ENCODE measurements at regions not wholly inside any gene's neighbourhood (a gene's known extent, or its start where the extent isn't known, plus 50 kb on each side); places are given as distances from the start of the nearest gene placed in this dataset.

- TF ChIP-seq CTCF (IDR thresholded peaks at IDR 0.05; ENCODE audit: insufficient read depth, low read depth, low read length, missing control alignments): no peak
- no peak overlapping the region for H3K4me3 ChIP-seq (ENCODE audit: low read length)
- DNase-seq (ENCODE audit: low read depth): no peak
These were observed 345.7 kb upstream of the SPANXN4 start for GRCh38 chrX:142680038-142680437.

- DNase-seq (ENCODE audit: low read depth): no peak
- no peak for TF ChIP-seq CTCF (IDR thresholded peaks at IDR 0.05; ENCODE audit: insufficient read depth, low read depth, low read length, missing control alignments)
- no peak overlapping the region for H3K4me3 ChIP-seq (ENCODE audit: low read length)
These were observed 354.7 kb upstream of the SPANXN4 start for GRCh38 chrX:142671036-142671435.

GRCh38 chrX:142663330-142664095 is 362.2 kb upstream of the SPANXN4 start:
- no peak for TF ChIP-seq CTCF (IDR thresholded peaks at IDR 0.05; ENCODE audit: insufficient read depth, low read depth, low read length, missing control alignments)
- no peak overlapping the region for H3K4me3 ChIP-seq (ENCODE audit: low read length)
- no peak for DNase-seq (ENCODE audit: low read depth)

GRCh38 chrX:142661696-142662095 is 364.0 kb upstream of the SPANXN4 start:
- H3K4me3 ChIP-seq (ENCODE audit: low read length): no peak overlapping the region
- TF ChIP-seq CTCF (IDR thresholded peaks at IDR 0.05; ENCODE audit: insufficient read depth, low read depth, low read length, missing control alignments): no peak
- no peak for DNase-seq (ENCODE audit: low read depth)

- DNase-seq (ENCODE audit: low read depth): no peak
- TF ChIP-seq CTCF (IDR thresholded peaks at IDR 0.05; ENCODE audit: insufficient read depth, low read depth, low read length, missing control alignments): no peak
- no peak overlapping the region for H3K4me3 ChIP-seq (ENCODE audit: low read length)
These were observed 370.2 kb upstream of the SPANXN4 start for GRCh38 chrX:142655507-142655906.

GRCh38 chrX:142637206-142637605 is 388.5 kb upstream of the SPANXN4 start:
- H3K4me3 ChIP-seq (ENCODE audit: low read length): no peak overlapping the region
- no peak for DNase-seq (ENCODE audit: low read depth)
- TF ChIP-seq CTCF (IDR thresholded peaks at IDR 0.05; ENCODE audit: insufficient read depth, low read depth, low read length, missing control alignments): no peak

GRCh38 chrX:142616636-142617035 is 409.1 kb upstream of the SPANXN4 start:
- no peak overlapping the region for H3K4me3 ChIP-seq (ENCODE audit: low read length)
- TF ChIP-seq CTCF (IDR thresholded peaks at IDR 0.05; ENCODE audit: insufficient read depth, low read depth, low read length, missing control alignments): no peak
- DNase-seq (ENCODE audit: low read depth): no peak
